H1 (cell line): ENCODE measurements at regions not wholly inside any gene's neighbourhood (a gene's known extent, or its start where the extent isn't known, plus 50 kb on each side); places are given as distances from the start of the nearest gene placed in this dataset.

Source experiments
- EZH2 ChIP-seq: fragments of 200-600 bp; sonication (generic); IDR thresholded peaks from 2 replicates; pipeline ENCODE4 v1.7.1; 2012; ENCODE audit warnings: low read depth, mild to moderate bottlenecking, moderate library complexity, low read length, inconsistent platforms; ENCODE audit not compliant: severe bottlenecking
- RFX5 ChIP-seq: IDR thresholded peaks from 2 replicates; pipeline ENCODE4 v1.6.1; 2011; ENCODE audit warnings: low read depth, low read length, improper control_type of control experiment, borderline replicate concordance
- TF ChIP-seq, protein P1 (sequence below): IDR thresholded peaks from 2 replicates; pipeline ENCODE4 v1.6.1; 2011; ENCODE audit warnings: low read length, improper control_type of control experiment
- TF ChIP-seq, protein P2 (sequence below): IDR thresholded peaks from 2 replicates; pipeline ENCODE4 v1.6.1; 2012; ENCODE audit warnings: inconsistent platforms

DNA sequence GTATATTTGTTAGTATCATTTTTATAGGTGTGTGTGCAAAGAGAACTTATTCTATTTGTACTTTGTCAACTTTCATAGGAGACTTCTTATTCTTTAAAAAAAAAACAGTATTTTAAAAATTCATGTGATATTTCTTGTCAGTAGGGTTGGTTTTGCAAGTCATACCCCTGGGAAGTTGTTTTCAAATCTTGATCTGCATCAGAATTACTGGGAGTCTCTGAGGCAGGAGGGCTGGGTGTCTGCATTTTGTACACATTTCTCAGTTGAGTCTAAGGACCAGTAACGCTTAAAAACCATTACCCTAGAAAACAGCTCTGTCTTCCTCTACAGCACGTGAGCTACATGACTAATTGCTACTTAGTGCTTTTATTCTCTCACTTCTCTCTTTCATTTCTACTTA is 76.0 kb upstream of the CTTNBP2NL start:
- TF ChIP-seq, protein P1, sequence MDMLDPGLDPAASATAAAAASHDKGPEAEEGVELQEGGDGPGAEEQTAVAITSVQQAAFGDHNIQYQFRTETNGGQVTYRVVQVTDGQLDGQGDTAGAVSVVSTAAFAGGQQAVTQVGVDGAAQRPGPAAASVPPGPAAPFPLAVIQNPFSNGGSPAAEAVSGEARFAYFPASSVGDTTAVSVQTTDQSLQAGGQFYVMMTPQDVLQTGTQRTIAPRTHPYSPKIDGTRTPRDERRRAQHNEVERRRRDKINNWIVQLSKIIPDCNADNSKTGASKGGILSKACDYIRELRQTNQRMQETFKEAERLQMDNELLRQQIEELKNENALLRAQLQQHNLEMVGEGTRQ, result no peak
- no peak for TF ChIP-seq EZH2
- no peak for TF ChIP-seq RFX5
- TF ChIP-seq, protein P2, sequence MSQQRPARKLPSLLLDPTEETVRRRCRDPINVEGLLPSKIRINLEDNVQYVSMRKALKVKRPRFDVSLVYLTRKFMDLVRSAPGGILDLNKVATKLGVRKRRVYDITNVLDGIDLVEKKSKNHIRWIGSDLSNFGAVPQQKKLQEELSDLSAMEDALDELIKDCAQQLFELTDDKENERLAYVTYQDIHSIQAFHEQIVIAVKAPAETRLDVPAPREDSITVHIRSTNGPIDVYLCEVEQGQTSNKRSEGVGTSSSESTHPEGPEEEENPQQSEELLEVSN, result no peak
